ENCODE measurements at regions not wholly inside any gene's neighbourhood (a gene's known extent, or its start where the extent isn't known, plus 50 kb on each side); places are given as distances from the start of the nearest gene placed in this dataset.

GRCh38 chr6:81814370-81815076 is 62.0 kb upstream of the TENT5A start:
- TF ChIP-seq JUN (IDR thresholded peaks at IDR 0.05; ENCODE audit: low read depth, low read length) (no peak), HDAC6 (IDR thresholded peaks at IDR 0.05; ENCODE audit: low read depth, low read length) (no peak), ZNF274 (IDR thresholded peaks at IDR 0.05; ENCODE audit: borderline replicate concordance, extremely low read depth, low read length) (no peak), ATF2 (IDR thresholded peaks at IDR 0.05; ENCODE audit: low read length) (no peak), EZH2 (IDR thresholded peaks at IDR 0.05; ENCODE audit: low read depth, low read length, severe bottlenecking) (no peak), SP1 (IDR thresholded peaks at IDR 0.05; ENCODE audit: low read depth, low read length) (no peak), RXRA (IDR thresholded peaks at IDR 0.05; ENCODE audit: insufficient read depth, low read depth, low read length) (no peak), YY1 (IDR thresholded peaks at IDR 0.05; ENCODE audit: low read depth, low read length) (no peak), POLR2AphosphoS5 (IDR thresholded peaks at IDR 0.05; ENCODE audit: low read depth, low read length) (no peak), SUZ12 (IDR thresholded peaks at IDR 0.05; ENCODE audit: low read length) (no peak), MAX (IDR thresholded peaks at IDR 0.05) (no peak)
- TF ChIP-seq, protein P1, sequence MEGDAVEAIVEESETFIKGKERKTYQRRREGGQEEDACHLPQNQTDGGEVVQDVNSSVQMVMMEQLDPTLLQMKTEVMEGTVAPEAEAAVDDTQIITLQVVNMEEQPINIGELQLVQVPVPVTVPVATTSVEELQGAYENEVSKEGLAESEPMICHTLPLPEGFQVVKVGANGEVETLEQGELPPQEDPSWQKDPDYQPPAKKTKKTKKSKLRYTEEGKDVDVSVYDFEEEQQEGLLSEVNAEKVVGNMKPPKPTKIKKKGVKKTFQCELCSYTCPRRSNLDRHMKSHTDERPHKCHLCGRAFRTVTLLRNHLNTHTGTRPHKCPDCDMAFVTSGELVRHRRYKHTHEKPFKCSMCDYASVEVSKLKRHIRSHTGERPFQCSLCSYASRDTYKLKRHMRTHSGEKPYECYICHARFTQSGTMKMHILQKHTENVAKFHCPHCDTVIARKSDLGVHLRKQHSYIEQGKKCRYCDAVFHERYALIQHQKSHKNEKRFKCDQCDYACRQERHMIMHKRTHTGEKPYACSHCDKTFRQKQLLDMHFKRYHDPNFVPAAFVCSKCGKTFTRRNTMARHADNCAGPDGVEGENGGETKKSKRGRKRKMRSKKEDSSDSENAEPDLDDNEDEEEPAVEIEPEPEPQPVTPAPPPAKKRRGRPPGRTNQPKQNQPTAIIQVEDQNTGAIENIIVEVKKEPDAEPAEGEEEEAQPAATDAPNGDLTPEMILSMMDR (IDR thresholded peaks at IDR 0.05; ENCODE audit: control extremely low read depth in 1 of 3, insufficient read depth in 1 of 3, low read depth in 1 of 3, low read length in 3 of 3): no peak

Measured in H1 (cell line).